Retinal pigment epithelial cell (primary cell): ENCODE measurements at regions not wholly inside any gene's neighbourhood (a gene's known extent, or its start where the extent isn't known, plus 50 kb on each side); places are given as distances from the start of the nearest gene placed in this dataset.
"Not testable (repeated sequence)": the region's sequence is repeated elsewhere in the genome, so short reads cannot be mapped to it uniquely, and the experiment has no call there.

ENCODE experiments used
- DNase-seq: peaks from one replicate; pipeline ENCODE4 v3.0.0-alpha.2; 2010; ENCODE audit warnings: low read depth
- H3K4me3 ChIP-seq: 2 replicates; pipeline ENCODE4 v1.5.1; 2011; ENCODE audit warnings: mild to moderate bottlenecking, low read length, control low read depth, moderate library complexity
- CTCF ChIP-seq: conservative IDR thresholded peaks from 2 replicates; pipeline ENCODE4 v1.5.1; 2011; ENCODE audit warnings: low read depth, low read length, control low read depth, inconsistent platforms

- no peak for TF ChIP-seq CTCF
- no peak for DNase-seq
- H3K4me3 ChIP-seq, result no peak overlapping the region
Observed at GRCh38 chr11:97009613-97010012, 619.8 kb downstream of the JRKL start.

GRCh38 chr11:97010997-97011396, 621.2 kb downstream of the JRKL start:
- not testable (repeated sequence) for H3K4me3 ChIP-seq, DNase-seq

GRCh38 chr11:97015327-97015726, 625.5 kb downstream of the JRKL start:
- TF ChIP-seq CTCF, result no peak
- no peak overlapping the region for H3K4me3 ChIP-seq
- no peak for DNase-seq

GRCh38 chr11:97019305-97019704, 629.5 kb downstream of the JRKL start:
- no peak overlapping the region for H3K4me3 ChIP-seq
- no peak for DNase-seq
- no peak for TF ChIP-seq CTCF

GRCh38 chr11:97019754-97020153, 629.9 kb downstream of the JRKL start:
- no peak for TF ChIP-seq CTCF
- DNase-seq, result no peak
- no peak overlapping the region for H3K4me3 ChIP-seq

GRCh38 chr11:97022955-97023354, 633.1 kb downstream of the JRKL start:
- DNase-seq, result no peak
- H3K4me3 ChIP-seq, result no peak overlapping the region
- TF ChIP-seq CTCF, result no peak

GRCh38 chr11:97028836-97029406, 639.1 kb downstream of the JRKL start:
- DNase-seq, result no peak
- no peak for TF ChIP-seq CTCF
- no peak overlapping the region for H3K4me3 ChIP-seq

- no peak for DNase-seq
- TF ChIP-seq CTCF, result no peak
- H3K4me3 ChIP-seq, result no peak overlapping the region
Observed at GRCh38 chr11:97033178-97033577, 643.4 kb downstream of the JRKL start.
